Uterus (tissue), 3 donors: ENCODE measurements at regions not wholly inside any gene's neighbourhood (a gene's known extent, or its start where the extent isn't known, plus 50 kb on each side); places are given as distances from the start of the nearest gene placed in this dataset.
A peak's percentile ranks its signal among the peaks of the same experiment; 100 is the strongest.

ENCODE experiments used
- DNase-seq, 2 donors: peaks; one replicate each; pipeline ENCODE4 v3.0.0-alpha.2; 2019 to 2020
- H3K27ac ChIP-seq, 2 donors: fragments of 200-600 bp; sonication (generic); 1 replicate in 1 of 2; 2 replicates in 1 of 2; pipeline ENCODE4 v1.5.1; 2016 to 2018
- H3K27me3 ChIP-seq, 2 donors: fragments of 200-600 bp; sonication (generic); one replicate each; pipeline ENCODE4 v1.5.1; 2018 to 2019; ENCODE audit warnings: control low read depth in 1 of 2
- H3K36me3 ChIP-seq, 2 donors: fragments of 200-600 bp; sonication (generic); one replicate each; pipeline ENCODE4 v1.5.1; 2019; ENCODE audit warnings: control low read depth in 1 of 2
- H3K4me1 ChIP-seq, 2 donors: fragments of 200-600 bp; sonication (generic); one replicate each; pipeline ENCODE4 v1.5.1; 2018 to 2019; ENCODE audit warnings: control low read depth in 1 of 2
- H3K4me3 ChIP-seq, 2 donors: fragments of 200-600 bp; sonication (generic); 1 replicate in 1 of 2; 2 replicates in 1 of 2; pipeline ENCODE4 v1.5.1; 2018 to 2019; ENCODE audit warnings: mild to moderate bottlenecking in 1 of 2
- H3K9me3 ChIP-seq, 2 donors: fragments of 200-600 bp; sonication (generic); one replicate each; pipeline ENCODE4 v1.5.1; 2019; ENCODE audit warnings: control low read depth in 1 of 2
- CTCF ChIP-seq, 4 experiments: fragments of 200-600 bp in 2 of 4; fragments of 450-650 bp in 2 of 4; sonication (generic) in 2 of 4; IDR thresholded peaks; one replicate each; pipeline ENCODE4 v1.5.1; 2016 to 2019; ENCODE audit warnings: antibody characterized with exemption in 4 of 4, mild to moderate bottlenecking in 2 of 4, moderate library complexity in 1 of 4
- POLR2A ChIP-seq, 2 donors: fragments of 450-650 bp; IDR thresholded peaks; one replicate each; pipeline ENCODE4 v1.6.1; 2016; ENCODE audit warnings: antibody characterized with exemption in 2 of 2, mild to moderate bottlenecking in 1 of 2, moderate library complexity in 1 of 2
- intact Hi-C: fragments of 100-400 bp; cut with DNase I; formaldehyde crosslinking; loops from one replicate; pipeline ENCODE4 v1.15.1; 2023; ENCODE audit warnings: low total_unique reads
- donor health status: DM: yes; HTN: yes; CAD: no.

GRCh38 chr20:24385547-24385946 is 83.9 kb upstream of the SYNDIG1 start:
- Histone ChIP-seq H3K4me3 (no peak overlapping the region), H3K27me3 (no peaks in the 10 kb centered on the region), H3K27ac (no peak overlapping the region), H3K9me3 (no peaks in the 10 kb centered on the region), H3K36me3 (no peaks in the 10 kb centered on the region), H3K4me1 (no peaks in the 10 kb centered on the region)
- TF ChIP-seq CTCF (IDR thresholded peaks at IDR 0.05) (no peak), POLR2A (IDR thresholded peaks at IDR 0.05) (no peak)
- intact Hi-C loops, result no loop called here
- no peak for DNase-seq

GRCh38 chr20:24384865-24385264 is 84.6 kb upstream of the SYNDIG1 start:
- Histone ChIP-seq H3K9me3 (no peaks in the 10 kb centered on the region), H3K27ac (no peak overlapping the region), H3K4me1 (no peaks in the 10 kb centered on the region), H3K27me3 (no peaks in the 10 kb centered on the region), H3K36me3 (no peaks in the 10 kb centered on the region), H3K4me3 (no peak overlapping the region)
- DNase-seq, result no peak
- intact Hi-C loops, result no loop called here
- TF ChIP-seq POLR2A (IDR thresholded peaks at IDR 0.05) (no peak), CTCF (IDR thresholded peaks at IDR 0.05) (no peak)

- Histone ChIP-seq H3K4me1 (no peaks in the 10 kb centered on the region), H3K27me3 (no peaks in the 10 kb centered on the region), H3K4me3 (no peak overlapping the region), H3K27ac (peak overlapping the region; percentile 33 to 43), H3K36me3 (no peaks in the 10 kb centered on the region), H3K9me3 (no peaks in the 10 kb centered on the region)
- TF ChIP-seq CTCF (IDR thresholded peaks at IDR 0.05), result no peak
- TF ChIP-seq POLR2A (IDR thresholded peaks at IDR 0.05), result no peak
- intact Hi-C loops, result no loop called here
- DNase-seq, result peak in 1 of 2 donors; percentile 58
Measured at GRCh38 chr20:24382743-24383142, 86.7 kb upstream of the SYNDIG1 start.

- Histone ChIP-seq H3K27ac (peak overlapping the region; percentile 33 to 43), H3K4me3 (no peak overlapping the region), H3K4me1 (no peaks in the 10 kb centered on the region), H3K36me3 (no peaks in the 10 kb centered on the region), H3K27me3 (no peaks in the 10 kb centered on the region), H3K9me3 (no peaks in the 10 kb centered on the region)
- TF ChIP-seq CTCF (IDR thresholded peaks at IDR 0.05) (no peak), POLR2A (IDR thresholded peaks at IDR 0.05) (no peak)
- intact Hi-C loops, result no loop called here
- peak; percentile 52 to 67 for DNase-seq
Measured at GRCh38 chr20:24382331-24382730, 87.1 kb upstream of the SYNDIG1 start.

GRCh38 chr20:24381886-24382285 is 87.5 kb upstream of the SYNDIG1 start:
- DNase-seq, result no peak
- Histone ChIP-seq H3K27me3 (no peaks in the 10 kb centered on the region), H3K4me3 (no peak overlapping the region), H3K27ac (peak overlapping the region; percentile 33 to 43), H3K36me3 (no peaks in the 10 kb centered on the region), H3K9me3 (no peaks in the 10 kb centered on the region), H3K4me1 (no peaks in the 10 kb centered on the region)
- intact Hi-C loops, result no loop called here
- TF ChIP-seq POLR2A (IDR thresholded peaks at IDR 0.05) (no peak), CTCF (IDR thresholded peaks at IDR 0.05) (no peak)
